AG08395 (cell line): ENCODE measurements at regions not wholly inside any gene's neighbourhood (a gene's known extent, or its start where the extent isn't known, plus 50 kb on each side); places are given as distances from the start of the nearest gene placed in this dataset.
"Not testable (repeated sequence)": the region's sequence is repeated elsewhere in the genome, so short reads cannot be mapped to it uniquely, and the experiment has no call there.

ENCODE experiments used
- DNase-seq: peaks from one replicate; pipeline ENCODE4 v3.0.0; 2012; ENCODE audit warnings: mixed read lengths, low spot score

- DNase-seq, result no peak
Observed at GRCh38 chr17:22505660-22506059, 813.3 kb downstream of the KCNJ18 start.

- no peak for DNase-seq
Observed at GRCh38 chr17:22506231-22506630, 813.9 kb downstream of the KCNJ18 start.

GRCh38 chr17:22506861-22507260, 814.5 kb downstream of the KCNJ18 start:
- no peak for DNase-seq

GRCh38 chr17:22507823-22508222, 815.5 kb downstream of the KCNJ18 start:
- DNase-seq, result no peak

GRCh38 chr17:22510504-22510903, 818.2 kb downstream of the KCNJ18 start:
- no peak for DNase-seq

- DNase-seq, result no peak
Observed at GRCh38 chr17:22511431-22511830, 819.1 kb downstream of the KCNJ18 start.

- DNase-seq, result no peak
Observed at GRCh38 chr17:22512057-22512456, 819.7 kb downstream of the KCNJ18 start.

- DNase-seq, result no peak
Observed at GRCh38 chr17:22512506-22512905, 820.2 kb downstream of the KCNJ18 start.

GRCh38 chr17:22512997-22513538, 820.7 kb downstream of the KCNJ18 start:
- no peak for DNase-seq

GRCh38 chr17:22514315-22514714, 822.0 kb downstream of the KCNJ18 start:
- no peak for DNase-seq

GRCh38 chr17:22514767-22515320, 822.5 kb downstream of the KCNJ18 start:
- no peak for DNase-seq

- DNase-seq, result no peak
Observed at GRCh38 chr17:22515599-22515998, 823.3 kb downstream of the KCNJ18 start.

- DNase-seq, result no peak
Observed at GRCh38 chr17:22516861-22517636, 824.7 kb downstream of the KCNJ18 start.

- DNase-seq, result no peak
Observed at GRCh38 chr17:22517716-22518115, 825.4 kb downstream of the KCNJ18 start.

- DNase-seq, result no peak
Observed at GRCh38 chr17:22518185-22518584, 825.9 kb downstream of the KCNJ18 start.

GRCh38 chr17:22548873-22549272, 856.5 kb downstream of the KCNJ18 start:
- not testable (repeated sequence) for DNase-seq

GRCh38 chr17:22551695-22552415, 859.5 kb downstream of the KCNJ18 start:
- DNase-seq, result not testable (repeated sequence)

- no peak for DNase-seq
Observed at GRCh38 chr17:22569459-22570143, 877.3 kb downstream of the KCNJ18 start.

GRCh38 chr17:22570144-22570845, 878.0 kb downstream of the KCNJ18 start:
- no peak for DNase-seq

- DNase-seq, result no peak
Observed at GRCh38 chr17:22599322-22599721, 907.0 kb downstream of the KCNJ18 start.

- DNase-seq, result no peak
Observed at GRCh38 chr17:22600644-22601298, 908.4 kb downstream of the KCNJ18 start.
